CD14-positive monocyte (primary cell): ENCODE measurements at regions not wholly inside any gene's neighbourhood (a gene's known extent, or its start where the extent isn't known, plus 50 kb on each side); places are given as distances from the start of the nearest gene placed in this dataset.

Experiments used
- DNase-seq, 3 donors: peaks; one replicate each; pipeline ENCODE4 v3.0.0-alpha.2; 2011 to 2022
- H2AFZ ChIP-seq: 2 replicates; pipeline ENCODE4 v1.6.0; 2012; ENCODE audit warnings: mild to moderate bottlenecking, low read depth, low read length, inconsistent platforms; ENCODE audit not compliant: insufficient read depth, poor library complexity, severe bottlenecking
- H3K27ac ChIP-seq, 2 donors: 1 replicate in 1 of 2; 2 replicates in 1 of 2; pipeline ENCODE4 v1.5.1; 2012 to 2013; ENCODE audit warnings: low read length in 2 of 2, control low read depth in 1 of 2, inconsistent platforms in 1 of 2, low read depth in 1 of 2, mild to moderate bottlenecking in 1 of 2
- H3K27me3 ChIP-seq, 2 donors: one replicate each; pipeline versions ENCODE4 v1.6.0 to v1.6.1; 2011 to 2013; ENCODE audit warnings: low read length in 2 of 2; ENCODE audit not compliant: control insufficient read depth in 2 of 2, insufficient read depth in 2 of 2
- H3K36me3 ChIP-seq, 2 donors: replicated peaks in 1 of 2; 1 replicate in 1 of 2; 2 replicates in 1 of 2; pipeline versions ENCODE4 v1.5.1 to v1.6.1; 2012 to 2013; ENCODE audit warnings: low read length in 2 of 2, control low read depth in 1 of 2, inconsistent platforms in 1 of 2, mild to moderate bottlenecking in 1 of 2; ENCODE audit not compliant: insufficient read depth in 2 of 2, control insufficient read depth in 1 of 2
- H3K4me1 ChIP-seq, 2 donors: 1 replicate in 1 of 2; 2 replicates in 1 of 2; pipeline versions ENCODE4 v1.5.1 to v1.6.1; 2012 to 2013; ENCODE audit warnings: low read length in 2 of 2, control low read depth in 1 of 2, inconsistent platforms in 1 of 2, mild to moderate bottlenecking in 1 of 2, moderate library complexity in 1 of 2; ENCODE audit not compliant: insufficient read depth in 2 of 2, control insufficient read depth in 1 of 2
- H3K4me2 ChIP-seq: replicated peaks from 2 replicates; pipeline ENCODE3; 2012; ENCODE audit warnings: low read length, moderate library complexity, mild to moderate bottlenecking; ENCODE audit not compliant: poor library complexity, severe bottlenecking; ENCODE audit errors: extremely low read depth
- H3K4me3 ChIP-seq, 3 experiments: fragments of 200-600 bp in 1 of 3; sonication (generic) in 1 of 3; replicated peaks in 1 of 3; 1 replicate in 2 of 3; 2 replicates in 1 of 3; pipeline ENCODE4 v1.5.1; 2011 to 2013; ENCODE audit warnings: low read length in 3 of 3, mild to moderate bottlenecking in 3 of 3, control low read depth in 2 of 3, low read depth in 2 of 3, inconsistent platforms in 1 of 3, moderate library complexity in 1 of 3
- H3K79me2 ChIP-seq: 2 replicates; pipeline ENCODE4 v1.6.0; 2012; ENCODE audit warnings: mild to moderate bottlenecking, control low read depth, inconsistent platforms, low read length, moderate library complexity; ENCODE audit not compliant: insufficient read depth
- H3K9ac ChIP-seq: 2 replicates; pipeline ENCODE4 v1.6.0; 2017; ENCODE audit warnings: low read length, mild to moderate bottlenecking; ENCODE audit not compliant: insufficient read depth, poor library complexity, severe bottlenecking
- H3K9me3 ChIP-seq, 2 donors: replicated peaks in 1 of 2; 1 replicate in 1 of 2; 2 replicates in 1 of 2; pipeline versions ENCODE4 v1.5.1 to v1.6.1; 2012 to 2013; ENCODE audit warnings: low read length in 2 of 2, control low read depth in 1 of 2; ENCODE audit not compliant: control insufficient read depth in 1 of 2, insufficient read depth in 1 of 2
- H4K20me1 ChIP-seq: 2 replicates; pipeline ENCODE4 v1.6.0; 2012; ENCODE audit warnings: mild to moderate bottlenecking, low read length, control low read depth, moderate library complexity; ENCODE audit not compliant: insufficient read depth
- H3K27ac Mint-ChIP-seq, 7 donors: one replicate each; pipeline ENCODE4 v1.8.0; 2020; ENCODE audit warnings: mild to moderate bottlenecking in 7 of 7, mixed read lengths in 7 of 7, moderate library complexity in 6 of 7, inconsistent platforms in 2 of 7
- H3K27me3 Mint-ChIP-seq, 3 donors: one replicate each; pipeline ENCODE4 v1.8.0; 2021 to 2022; ENCODE audit warnings: low read depth in 3 of 3, mild to moderate bottlenecking in 3 of 3, mixed read lengths in 3 of 3, moderate library complexity in 3 of 3, inconsistent platforms in 1 of 3
- H3K36me3 Mint-ChIP-seq, 2 donors: one replicate each; pipeline ENCODE4 v1.8.0; 2020; ENCODE audit warnings: mixed read lengths in 2 of 2, inconsistent platforms in 1 of 2, mild to moderate bottlenecking in 1 of 2
- H3K4me1 Mint-ChIP-seq: one replicate; pipeline ENCODE4 v1.8.0; 2020; ENCODE audit warnings: mild to moderate bottlenecking, mixed read lengths
- H3K4me3 Mint-ChIP-seq, 2 donors: one replicate each; pipeline ENCODE4 v1.8.0; 2020; ENCODE audit warnings: mild to moderate bottlenecking in 2 of 2, mixed read lengths in 2 of 2, moderate library complexity in 1 of 2
- H3K9me3 Mint-ChIP-seq, 7 donors: one replicate each; pipeline ENCODE4 v1.8.0; 2020 to 2022; ENCODE audit warnings: mixed read lengths in 7 of 7, mild to moderate bottlenecking in 6 of 7, moderate library complexity in 6 of 7, inconsistent platforms in 2 of 7
- WGBS: methylation state at CpG from one replicate; pipeline ENCODE4 v1.1.5; 2013; ENCODE audit warnings: missing lambda C conversion rate; ENCODE audit not compliant: insufficient coverage; 5-methylcytosine and 5-hydroxymethylcytosine counted together
- intact Hi-C, 2 donors: fragments of 100-400 bp; cut with micrococcal nuclease; formaldehyde crosslinking; loops; one replicate each; pipeline versions ENCODE4 v1.15.0 to v1.15.1; 2023
- TF ChIP-seq, protein P1 (sequence below): fragments of 200-600 bp; IDR thresholded peaks from one replicate; pipeline ENCODE4 v1.8.0; 2022; ENCODE audit warnings: antibody characterized with exemption, mild to moderate bottlenecking

DNA sequence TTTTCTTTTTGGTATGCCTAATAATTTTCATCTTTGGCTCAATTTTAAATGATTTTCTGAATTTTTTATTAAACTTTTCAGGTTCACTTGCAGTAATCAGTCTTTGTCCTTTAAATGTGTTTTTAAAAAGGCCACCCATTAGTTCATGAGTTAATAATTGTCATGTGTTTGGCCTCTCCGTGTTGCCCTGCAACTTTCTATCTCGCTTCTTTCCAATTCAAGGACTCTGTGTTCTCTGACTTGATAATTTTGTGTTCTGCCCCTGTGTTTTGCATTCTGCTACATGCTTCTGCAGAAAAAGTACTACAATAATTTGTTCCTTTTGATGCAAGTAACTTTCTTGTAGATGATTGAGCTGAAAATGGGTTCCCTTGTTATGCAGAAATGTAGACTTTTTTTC, 921.4 kb upstream of the LRATD1 start:
- intact Hi-C loops: no loop called here
- TF ChIP-seq, protein P1, sequence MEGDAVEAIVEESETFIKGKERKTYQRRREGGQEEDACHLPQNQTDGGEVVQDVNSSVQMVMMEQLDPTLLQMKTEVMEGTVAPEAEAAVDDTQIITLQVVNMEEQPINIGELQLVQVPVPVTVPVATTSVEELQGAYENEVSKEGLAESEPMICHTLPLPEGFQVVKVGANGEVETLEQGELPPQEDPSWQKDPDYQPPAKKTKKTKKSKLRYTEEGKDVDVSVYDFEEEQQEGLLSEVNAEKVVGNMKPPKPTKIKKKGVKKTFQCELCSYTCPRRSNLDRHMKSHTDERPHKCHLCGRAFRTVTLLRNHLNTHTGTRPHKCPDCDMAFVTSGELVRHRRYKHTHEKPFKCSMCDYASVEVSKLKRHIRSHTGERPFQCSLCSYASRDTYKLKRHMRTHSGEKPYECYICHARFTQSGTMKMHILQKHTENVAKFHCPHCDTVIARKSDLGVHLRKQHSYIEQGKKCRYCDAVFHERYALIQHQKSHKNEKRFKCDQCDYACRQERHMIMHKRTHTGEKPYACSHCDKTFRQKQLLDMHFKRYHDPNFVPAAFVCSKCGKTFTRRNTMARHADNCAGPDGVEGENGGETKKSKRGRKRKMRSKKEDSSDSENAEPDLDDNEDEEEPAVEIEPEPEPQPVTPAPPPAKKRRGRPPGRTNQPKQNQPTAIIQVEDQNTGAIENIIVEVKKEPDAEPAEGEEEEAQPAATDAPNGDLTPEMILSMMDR: no peak
- H3K79me2 ChIP-seq: no peaks in the 10 kb centered on the region
- no peak overlapping the region for H3K9ac ChIP-seq
- H3K27me3 ChIP-seq: no peaks in the 10 kb centered on the region
- no peak overlapping the region for H3K4me3 ChIP-seq
- no peak overlapping the region for H3K27ac ChIP-seq
- peaks cover 0 to 10% (median 2%) of the 10 kb centered on the region in 7 donors for H3K9me3 Mint-ChIP-seq
- no peaks in the 10 kb centered on the region for H3K36me3 Mint-ChIP-seq
- H3K4me1 ChIP-seq: no peaks in the 10 kb centered on the region
- no peak overlapping the region for H2AFZ ChIP-seq
- no peaks in the 10 kb centered on the region for H3K27me3 Mint-ChIP-seq
- no peak overlapping the region for H3K27ac Mint-ChIP-seq
- H3K4me2 ChIP-seq: no peak overlapping the region
- H3K36me3 ChIP-seq: no peaks in the 10 kb centered on the region
- no peak for DNase-seq
- H3K4me1 Mint-ChIP-seq: no peaks in the 10 kb centered on the region
- no CpG with 5 or more reads among the region's 2 CpGs for WGBS
- H4K20me1 ChIP-seq: no peaks in the 10 kb centered on the region
- H3K9me3 ChIP-seq: peaks cover 0 to 3% of the 10 kb centered on the region in 2 donors
- H3K4me3 Mint-ChIP-seq: no peak overlapping the region

DNA sequence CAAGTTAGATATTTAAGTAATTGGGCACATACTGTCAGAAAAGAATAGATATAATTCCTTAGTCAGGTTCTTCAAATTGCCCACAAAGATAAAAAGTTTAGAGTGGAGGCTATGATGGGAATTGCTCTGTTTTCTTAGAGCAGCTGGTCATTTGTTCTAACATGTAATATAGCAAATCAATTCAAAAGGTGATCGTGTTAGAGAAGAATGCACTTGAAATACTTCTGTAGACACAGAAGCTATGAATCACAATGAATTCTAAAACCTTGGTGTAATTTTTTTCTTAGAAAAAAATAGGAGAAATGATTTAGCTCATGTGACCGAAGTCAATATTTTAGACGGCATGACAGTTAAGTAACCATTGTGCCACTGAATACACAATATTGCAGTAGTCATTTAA, 918.1 kb upstream of the LRATD1 start:
- no peaks in the 10 kb centered on the region for H4K20me1 ChIP-seq
- no peaks in the 10 kb centered on the region for H3K27me3 ChIP-seq
- TF ChIP-seq, protein P1: no peak
- H3K4me2 ChIP-seq: no peak overlapping the region
- H3K79me2 ChIP-seq: no peaks in the 10 kb centered on the region
- intact Hi-C loops: no loop called here
- H3K27ac ChIP-seq: no peak overlapping the region
- no peaks in the 10 kb centered on the region for H3K4me1 ChIP-seq
- no peak overlapping the region for H3K4me3 ChIP-seq
- H2AFZ ChIP-seq: no peak overlapping the region
- peaks cover 0 to 3% of the 10 kb centered on the region in 2 donors for H3K9me3 ChIP-seq
- no peak for DNase-seq
- H3K9ac ChIP-seq: no peak overlapping the region
- Mint-ChIP-seq H3K4me1 (no peaks in the 10 kb centered on the region), H3K4me3 (no peak overlapping the region), H3K27ac (no peak overlapping the region), H3K36me3 (no peaks in the 10 kb centered on the region), H3K9me3 (peaks cover 0 to 13% (median 3%) of the 10 kb centered on the region in 7 donors), H3K27me3 (no peaks in the 10 kb centered on the region)
- no CpG with 5 or more reads among the region's 3 CpGs for WGBS
- no peaks in the 10 kb centered on the region for H3K36me3 ChIP-seq
